ENCODE measurements at regions not wholly inside any gene's neighbourhood (a gene's known extent, or its start where the extent isn't known, plus 50 kb on each side); places are given as distances from the start of the nearest gene placed in this dataset.

DNA sequence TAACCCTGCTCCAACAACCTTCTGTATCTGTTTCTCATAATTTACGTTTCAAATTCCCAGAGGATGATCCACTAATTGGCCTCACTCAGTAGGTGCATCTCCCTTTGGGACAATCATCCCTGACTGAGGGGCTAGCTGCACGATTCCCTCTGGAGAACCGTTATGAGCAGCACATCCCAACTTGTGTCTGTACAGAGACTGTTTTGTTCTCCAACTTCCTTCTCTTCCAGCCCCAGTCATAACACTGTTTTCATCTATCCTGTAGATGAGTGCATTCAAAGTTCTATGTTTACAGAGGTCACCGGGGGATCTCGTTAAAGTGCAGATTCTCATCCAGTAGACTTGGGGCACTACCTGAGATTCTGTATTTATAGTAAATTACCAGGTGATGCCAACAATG is 187.2 kb downstream of the REEP3 start:
- DNase-seq (ENCODE audit: low read depth) = no peak

DNA sequence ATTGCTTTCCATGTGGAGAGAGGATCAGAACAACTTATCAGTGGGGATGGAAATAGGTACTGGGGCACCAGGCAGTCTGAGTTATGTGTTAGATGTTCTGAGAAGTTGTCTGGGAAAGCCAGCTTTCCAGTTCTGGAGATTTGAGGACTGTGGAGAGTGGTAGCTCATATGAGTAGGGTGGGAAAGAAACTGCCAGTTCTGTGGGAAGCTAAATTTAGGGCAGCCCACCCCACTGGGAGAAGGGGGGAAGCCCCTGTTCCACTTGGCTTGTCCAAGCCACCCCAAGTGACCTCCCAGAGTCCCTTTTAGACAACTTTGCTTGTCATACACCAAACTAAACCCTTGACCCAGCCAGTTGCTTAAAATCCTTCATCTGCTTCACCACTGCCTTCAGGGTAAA is 189.5 kb downstream of the REEP3 start:
- DNase-seq (ENCODE audit: low read depth) = no peak

DNA sequence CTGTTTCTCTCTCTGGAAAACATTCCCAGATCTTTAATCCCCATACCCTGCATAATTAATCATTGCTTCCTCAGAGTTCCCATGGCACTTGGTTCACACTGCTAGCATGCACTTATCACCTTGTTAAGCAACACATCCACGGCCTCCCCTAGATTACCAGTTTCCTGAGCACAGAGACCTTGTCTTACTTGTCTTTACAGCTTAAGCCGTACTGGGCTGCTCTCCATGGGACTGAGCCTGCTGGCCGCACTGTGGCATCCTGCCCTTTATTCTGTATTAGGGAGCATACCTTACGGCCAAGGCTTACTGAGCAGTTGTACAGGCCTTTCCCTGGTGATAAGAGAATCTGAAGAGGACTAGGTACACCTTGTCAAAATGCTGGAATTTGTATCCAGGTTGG is 190.2 kb downstream of the REEP3 start:
- DNase-seq (ENCODE audit: low read depth) = no peak

DNA sequence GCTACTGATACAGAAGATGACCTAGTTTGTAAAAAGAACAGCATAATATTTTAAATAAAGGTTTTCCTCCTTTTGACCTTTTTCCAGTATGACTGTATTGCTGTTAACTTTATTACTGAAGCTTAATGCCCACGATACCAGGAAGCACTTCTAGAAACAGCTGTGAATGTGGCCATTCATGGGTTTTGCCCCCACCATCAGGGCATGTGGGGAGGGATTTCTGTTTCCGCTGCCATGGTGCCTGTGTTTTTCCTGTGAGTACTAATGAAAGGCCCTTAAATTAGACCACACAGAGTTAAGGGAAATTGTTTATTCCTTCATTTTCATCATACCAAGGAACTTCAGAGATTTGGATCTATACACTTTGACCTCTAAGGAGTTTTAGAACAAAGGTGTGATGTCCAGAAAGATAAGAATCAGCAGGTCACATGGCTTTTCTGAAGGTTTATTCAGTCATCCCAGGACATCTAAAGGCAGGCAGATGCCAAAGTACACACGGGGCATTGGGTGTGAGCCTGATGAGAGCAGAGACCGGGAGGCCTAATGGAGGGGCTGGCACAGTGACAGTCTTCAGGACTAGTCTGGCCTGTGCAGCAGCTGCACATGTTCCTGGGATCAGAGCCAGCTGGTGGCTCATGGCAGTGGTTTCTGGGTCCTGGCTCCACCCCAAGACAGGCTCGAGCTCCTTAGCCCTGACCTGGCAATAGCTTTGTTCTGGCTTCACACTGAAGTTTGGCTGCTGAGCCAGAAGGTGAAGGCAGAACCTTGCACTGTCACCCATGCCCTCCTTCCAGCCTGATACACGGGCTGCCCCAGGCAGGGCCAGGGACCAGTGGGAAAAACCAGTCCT is 190.9 kb downstream of the REEP3 start:
- DNase-seq (ENCODE audit: low read depth) = no peak

DNA sequence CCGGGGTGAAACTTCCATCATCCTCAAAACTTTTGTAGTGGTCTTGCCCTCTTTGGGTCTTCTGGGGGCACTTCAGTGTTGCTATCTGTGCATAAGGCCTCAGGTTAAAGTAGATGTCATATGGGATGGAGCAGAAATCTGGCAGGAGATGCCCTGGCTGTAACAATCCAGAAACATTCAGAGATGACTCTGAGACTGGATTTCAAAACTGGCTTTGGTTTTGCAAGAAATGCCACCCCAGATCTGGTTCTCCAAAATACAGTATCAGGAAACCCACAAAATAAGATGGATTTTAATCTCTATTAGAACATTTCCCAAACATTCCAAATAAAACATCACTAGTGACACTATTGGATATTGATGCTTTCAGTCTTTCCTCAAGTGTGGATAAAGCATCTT is 191.5 kb downstream of the REEP3 start:
- DNase-seq (ENCODE audit: low read depth) = no peak

DNA sequence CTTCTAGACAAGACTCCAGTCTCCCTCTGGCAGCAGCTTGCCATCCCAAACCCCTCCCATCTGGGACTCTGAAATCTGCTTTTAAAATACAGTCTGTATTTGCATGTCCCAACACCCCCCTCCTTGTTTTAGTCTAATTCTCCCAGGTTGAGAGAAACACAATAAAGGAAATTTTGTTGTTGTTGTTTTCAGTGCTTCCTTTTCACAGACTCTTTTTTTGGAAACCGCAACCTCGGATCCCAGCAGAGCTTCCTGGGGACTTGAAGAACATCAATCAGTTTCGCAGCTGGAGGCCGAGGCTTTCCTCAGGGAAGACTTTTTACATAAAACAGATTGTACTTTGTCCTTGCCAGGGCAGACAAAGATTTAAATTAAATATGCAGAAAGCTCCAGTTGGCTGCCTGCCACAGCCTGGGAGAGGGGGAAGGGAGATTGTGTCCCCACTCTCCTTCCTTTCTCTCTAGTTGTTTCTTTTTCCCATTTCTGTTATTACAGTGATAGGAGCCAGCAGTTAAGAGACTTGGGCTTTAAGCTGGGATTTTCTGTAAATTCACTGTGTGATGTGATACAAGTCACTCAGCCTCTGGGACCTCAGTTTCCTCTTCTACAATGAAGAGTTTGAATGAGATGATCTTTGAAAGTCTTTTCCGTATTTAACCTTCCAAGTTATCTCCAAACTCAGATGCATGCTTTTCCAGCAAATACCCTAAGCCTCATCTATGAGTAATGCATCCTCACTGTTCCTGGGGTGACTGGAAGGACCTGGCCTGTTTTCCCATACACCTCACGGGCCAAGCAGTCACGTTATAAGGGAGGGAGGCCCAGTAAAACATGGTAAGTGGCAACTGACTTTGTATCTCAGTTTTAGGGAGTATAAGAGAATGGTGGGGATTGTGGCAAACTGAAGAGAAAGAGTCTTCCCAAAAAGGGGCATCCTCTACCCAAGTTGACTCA is 192.3 kb downstream of the REEP3 start:
- DNase-seq (ENCODE audit: low read depth) = peak; percentile 82

DNA sequence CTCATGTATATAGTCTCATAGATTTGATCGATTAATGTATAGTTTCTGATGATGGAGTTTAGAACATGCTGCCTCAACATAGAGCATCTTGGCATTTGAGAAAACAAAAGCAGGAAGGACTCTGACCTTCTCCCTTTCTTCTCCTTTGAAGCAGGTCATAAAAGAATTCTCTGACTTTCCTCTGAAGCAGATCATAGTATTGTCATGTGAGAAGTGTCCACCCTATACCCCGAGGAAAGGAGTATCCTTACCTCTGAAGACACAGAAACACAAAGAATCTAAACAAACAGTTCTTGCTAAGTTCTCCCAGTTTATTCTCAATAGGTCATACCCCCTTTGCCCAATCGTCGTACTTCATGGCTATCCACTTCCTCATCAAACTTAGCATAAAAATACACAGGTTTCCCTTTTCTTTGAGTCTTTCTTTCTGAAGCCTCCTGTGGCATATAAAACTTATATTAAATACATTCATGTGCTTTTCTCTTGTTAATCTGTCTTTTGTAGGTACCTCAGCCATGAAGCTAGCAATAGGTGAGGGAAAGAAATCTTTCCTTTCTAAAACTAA is 194.9 kb downstream of the REEP3 start:
- DNase-seq (ENCODE audit: low read depth) = no peak

DNA sequence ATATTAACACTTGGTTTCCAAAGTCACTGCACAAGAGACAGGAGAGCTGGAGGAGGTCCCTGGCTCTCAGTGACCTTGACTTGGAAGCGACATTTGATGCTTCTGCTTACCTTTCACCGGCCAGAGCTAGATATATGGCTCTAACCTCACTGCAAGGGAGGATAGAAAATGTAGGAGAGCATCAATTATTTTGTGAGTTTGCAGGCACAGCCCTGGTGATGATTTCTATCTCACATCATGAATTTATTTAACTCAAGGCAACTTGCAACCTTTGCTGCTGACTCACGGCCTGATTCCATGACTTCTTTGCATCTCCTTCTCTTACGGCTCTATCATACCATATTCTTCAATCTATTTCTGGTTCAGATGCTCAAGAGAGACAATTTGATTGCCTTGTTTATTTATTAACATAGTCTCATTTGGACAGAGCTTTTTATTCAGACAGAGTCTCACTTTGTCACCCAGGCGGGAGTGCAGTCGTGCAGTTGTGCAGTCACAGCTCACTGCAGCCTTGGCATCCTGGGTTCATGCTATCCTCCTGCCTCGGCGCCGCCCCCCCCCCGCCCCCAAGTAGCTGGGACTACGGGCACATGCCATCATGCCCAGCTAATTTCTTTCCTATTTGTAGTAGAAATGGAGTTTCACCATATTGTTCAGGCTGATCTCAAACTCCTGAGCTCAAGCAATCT is 196.0 kb downstream of the REEP3 start:
- DNase-seq (ENCODE audit: low read depth) = no peak

DNA sequence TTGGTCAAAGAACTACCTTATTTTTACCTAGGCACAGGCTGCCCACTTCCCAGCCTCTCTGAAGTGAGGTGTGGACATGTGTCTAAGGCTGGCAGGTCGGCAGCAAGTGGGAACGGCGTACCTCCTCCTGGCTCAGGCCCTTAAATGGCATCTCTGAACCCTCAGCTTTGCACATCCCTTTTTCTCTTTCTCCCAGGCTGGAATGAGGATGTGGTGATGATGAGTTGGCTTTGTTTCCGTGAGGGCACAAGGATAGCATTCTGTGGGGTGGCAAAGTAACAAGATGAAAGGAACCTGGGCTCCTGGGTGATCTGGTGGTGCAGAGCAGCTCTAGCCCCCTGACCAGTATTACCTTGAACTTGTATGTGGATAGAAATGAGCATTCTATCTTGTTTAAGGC is 196.8 kb downstream of the REEP3 start:
- DNase-seq (ENCODE audit: low read depth) = no peak

DNA sequence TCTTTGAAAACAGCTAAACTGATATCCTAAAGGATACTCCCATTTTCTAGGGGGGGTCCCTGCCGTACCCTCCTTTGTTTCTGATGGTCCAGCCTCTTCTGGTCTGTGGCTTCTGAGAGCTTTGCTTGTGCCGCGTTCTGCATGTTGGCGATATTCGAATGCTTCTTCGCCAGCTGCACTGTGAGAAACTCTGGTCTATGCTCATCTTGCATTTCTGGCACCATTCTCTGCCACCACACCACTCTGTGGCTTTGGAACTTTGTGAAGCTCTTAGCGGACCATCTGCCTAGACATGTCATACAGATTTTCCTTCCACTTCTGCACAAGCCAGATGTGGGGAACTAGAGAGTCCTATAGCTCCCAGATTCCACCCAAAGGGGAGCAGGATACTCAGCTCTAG is 197.2 kb downstream of the REEP3 start:
- no peak for DNase-seq (ENCODE audit: low read depth)

DNA sequence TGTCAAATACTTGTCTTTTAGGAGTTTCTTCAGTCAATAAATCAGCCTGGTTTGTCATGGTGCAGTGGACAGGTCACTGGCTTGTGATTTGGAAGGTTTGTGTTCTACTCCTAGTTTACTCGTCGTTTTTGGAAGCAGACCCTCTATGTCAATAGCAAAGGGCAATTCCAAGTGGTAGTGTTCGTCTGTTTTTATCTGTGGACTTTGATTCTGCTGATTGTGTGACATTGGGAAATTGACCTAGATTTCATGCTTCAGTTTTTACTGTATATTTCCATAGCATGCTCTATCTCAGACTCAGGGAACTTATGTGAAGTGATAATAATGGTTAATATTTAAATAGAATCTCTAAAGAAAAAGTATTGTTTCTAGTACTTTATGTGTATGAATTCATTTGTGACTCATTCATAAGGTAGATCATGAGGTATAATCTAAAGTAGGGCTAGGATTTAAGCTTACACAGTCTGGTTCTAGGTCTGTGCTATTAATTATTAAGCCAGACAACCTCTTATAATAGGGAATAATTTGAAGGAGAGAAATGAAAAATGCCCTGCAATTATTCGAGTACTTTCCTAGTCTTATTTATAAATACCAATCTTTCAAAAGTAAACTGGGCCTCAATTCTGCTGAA is 198.1 kb downstream of the REEP3 start:
- no peak for DNase-seq (ENCODE audit: low read depth)

DNA sequence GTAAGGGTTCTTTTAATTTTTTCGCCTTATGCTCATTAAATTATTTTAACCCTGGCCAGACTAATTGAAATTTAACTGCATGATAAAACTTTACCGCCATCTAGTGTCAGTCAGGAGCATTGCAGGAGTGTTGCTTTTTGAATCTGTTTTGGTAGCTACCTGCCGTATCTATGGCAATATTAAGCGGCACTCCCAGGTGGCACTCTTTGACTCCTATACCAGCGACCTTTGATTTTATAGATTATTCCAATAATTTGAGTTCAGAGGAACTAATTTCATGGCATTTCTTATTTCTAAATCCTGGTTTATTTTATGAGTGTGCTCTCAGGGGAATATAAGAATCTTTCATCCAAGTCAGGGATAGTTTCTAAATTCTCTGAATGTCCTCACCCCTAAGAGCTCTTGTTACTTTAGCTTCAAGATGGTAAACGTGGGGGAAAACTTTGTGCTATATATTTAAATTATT is 198.9 kb downstream of the REEP3 start:
- no peak for DNase-seq (ENCODE audit: low read depth)

DNA sequence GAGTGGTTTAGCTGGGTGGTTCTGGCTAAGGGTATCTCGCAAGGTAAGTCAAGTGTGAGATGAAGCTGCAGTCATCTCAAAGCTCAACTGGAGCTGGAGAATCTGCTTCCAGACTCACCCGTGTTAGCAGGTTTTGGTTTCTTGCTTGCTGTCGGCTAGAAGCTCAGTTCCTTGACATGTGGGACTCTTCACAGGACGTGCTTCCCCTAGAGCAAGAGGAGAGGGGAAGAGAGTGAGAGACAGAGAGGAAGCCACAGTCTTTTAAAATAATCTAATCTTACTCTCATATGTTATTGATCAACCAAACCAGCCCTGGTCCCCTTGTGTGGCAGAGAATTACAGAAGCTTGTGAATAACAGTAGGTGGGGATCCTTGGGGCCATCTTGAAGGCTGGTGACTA is 199.5 kb downstream of the REEP3 start:
- DNase-seq (ENCODE audit: low read depth) = no peak

DNA sequence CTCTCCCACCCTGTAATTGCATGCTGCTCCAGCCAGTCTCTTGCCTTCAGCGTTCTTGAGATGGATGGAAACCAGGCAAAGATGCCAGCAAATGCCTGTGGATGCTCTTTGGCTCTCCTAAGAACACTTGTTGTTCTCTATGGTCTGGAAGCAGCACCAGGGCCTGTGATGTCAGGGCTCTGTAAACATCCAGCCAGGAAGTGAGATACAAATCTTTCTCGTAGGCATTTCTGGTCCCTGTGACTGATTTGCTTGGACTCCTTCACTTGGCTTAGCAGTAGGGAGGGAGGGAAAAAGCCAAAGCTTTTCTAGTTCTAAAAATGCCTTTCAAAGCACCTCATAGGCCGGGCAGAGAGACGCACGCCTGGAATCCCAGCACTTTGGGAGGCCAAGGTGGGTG is 201.3 kb downstream of the REEP3 start:
- DNase-seq (ENCODE audit: low read depth) = no peak

DNA sequence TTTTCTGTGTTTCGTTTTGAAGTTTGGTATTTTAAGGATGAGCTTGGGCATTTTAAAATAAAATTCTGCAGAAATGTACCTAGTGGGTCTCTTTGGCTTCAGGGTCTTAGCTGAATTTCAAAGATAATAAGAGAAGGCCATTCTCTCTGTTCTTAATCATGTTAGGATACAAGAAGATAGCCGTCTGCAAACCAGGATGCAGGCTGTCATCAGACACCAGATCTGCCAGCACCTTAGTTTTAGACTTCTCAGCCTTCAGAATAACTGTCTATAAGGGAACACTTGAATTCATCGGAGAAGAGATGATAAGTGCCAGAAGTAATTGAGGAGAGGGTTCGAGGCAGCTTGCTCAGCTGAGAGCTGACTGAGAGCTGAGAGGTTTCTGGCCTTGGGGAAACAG is 202.1 kb downstream of the REEP3 start:
- no peak for DNase-seq (ENCODE audit: low read depth)

DNA sequence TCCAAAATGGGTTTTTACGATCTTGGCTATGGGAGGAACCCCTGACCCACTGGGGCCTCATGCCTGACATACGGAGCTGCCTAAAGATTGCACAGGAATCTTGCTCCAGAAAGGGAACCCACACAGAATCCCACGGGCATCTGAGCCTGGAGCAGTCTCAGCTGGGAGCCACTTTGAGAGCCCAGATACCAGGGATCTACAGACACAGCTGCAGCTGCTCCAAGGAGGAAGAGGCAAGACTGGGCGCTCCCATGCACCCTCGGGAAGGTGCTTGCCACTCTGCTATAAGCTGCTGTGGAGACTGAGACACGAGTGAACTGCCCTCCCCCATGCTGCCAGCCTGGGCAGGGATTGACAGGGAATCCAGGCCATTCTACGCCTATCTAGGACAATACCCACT is 202.5 kb downstream of the REEP3 start:
- no peak for DNase-seq (ENCODE audit: low read depth)

DNA sequence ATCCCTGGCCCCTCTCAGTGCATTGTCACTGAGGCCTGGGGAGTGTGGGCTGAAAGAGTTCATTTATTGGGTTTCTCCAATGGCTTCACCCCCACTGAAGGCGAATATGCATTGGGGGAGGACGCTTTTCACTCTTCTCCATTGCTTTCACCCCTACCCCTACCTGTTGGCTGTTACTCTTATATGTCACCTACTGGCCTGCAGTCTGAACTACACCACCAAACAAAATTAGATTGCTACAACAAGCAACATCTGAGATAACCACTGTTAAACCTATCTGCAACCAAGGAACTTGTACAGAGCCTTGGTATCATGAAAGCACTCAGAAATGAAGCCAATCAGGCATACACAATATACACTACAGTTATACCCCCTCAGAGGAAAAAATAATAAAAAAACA is 203.7 kb downstream of the REEP3 start:
- DNase-seq (ENCODE audit: low read depth) = no peak

DNA sequence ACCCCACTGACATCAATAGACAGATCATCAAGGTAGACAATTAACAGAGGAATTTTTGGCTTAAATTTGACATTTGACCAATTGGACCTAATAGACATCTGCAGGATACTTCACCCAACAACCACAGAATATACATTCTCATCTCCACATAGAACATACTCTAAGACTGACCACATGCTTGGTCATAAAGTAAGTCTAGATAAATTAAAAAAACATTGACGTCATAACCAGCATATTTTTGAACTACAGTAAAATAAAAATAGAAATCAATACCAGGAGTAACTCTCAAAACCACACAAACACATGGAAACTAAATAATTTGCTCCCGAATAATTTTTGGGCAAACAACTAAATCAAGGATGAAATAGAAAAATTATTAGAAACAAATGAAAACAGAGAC is 205.7 kb downstream of the REEP3 start:
- no peak for DNase-seq (ENCODE audit: low read depth)

DNA sequence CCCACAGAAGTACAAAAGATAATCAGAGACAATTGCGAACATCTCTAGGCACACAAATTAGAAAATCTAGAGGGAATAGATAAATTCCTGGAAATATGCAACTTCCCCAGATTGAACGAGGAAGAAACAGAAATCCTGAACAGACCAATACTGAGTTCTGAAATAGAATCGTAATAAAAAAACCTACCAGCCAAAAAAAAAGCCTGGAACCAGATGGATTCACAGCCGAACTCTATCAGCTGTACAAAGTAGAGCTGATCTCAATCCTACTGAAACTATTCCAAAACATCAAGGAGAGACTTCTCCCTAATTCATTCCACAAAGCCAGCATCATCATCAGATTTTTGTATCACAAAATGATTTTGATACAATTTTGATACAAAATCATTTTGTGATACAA is 206.4 kb downstream of the REEP3 start:
- no peak for DNase-seq (ENCODE audit: low read depth)

DNA sequence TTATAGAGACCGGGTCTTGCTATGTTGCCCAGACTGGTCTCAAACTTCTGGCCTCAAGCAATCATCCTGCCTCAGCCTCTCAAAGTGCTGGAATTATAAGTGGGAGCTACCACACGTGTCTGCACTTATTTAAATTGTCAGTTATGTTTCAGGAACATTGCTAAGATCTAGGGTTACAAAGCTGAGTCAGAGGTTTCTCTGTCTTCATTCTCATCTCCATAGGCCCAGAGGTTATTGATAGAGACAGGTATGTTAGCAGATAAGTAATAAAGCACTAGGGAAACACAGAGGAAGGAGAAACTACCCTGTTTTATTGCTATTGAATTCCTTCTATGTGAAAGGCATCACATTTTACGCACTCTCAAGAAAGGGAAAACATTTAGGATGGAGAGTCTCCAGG is 214.1 kb downstream of the REEP3 start:
- no peak for DNase-seq (ENCODE audit: low read depth)

DNA sequence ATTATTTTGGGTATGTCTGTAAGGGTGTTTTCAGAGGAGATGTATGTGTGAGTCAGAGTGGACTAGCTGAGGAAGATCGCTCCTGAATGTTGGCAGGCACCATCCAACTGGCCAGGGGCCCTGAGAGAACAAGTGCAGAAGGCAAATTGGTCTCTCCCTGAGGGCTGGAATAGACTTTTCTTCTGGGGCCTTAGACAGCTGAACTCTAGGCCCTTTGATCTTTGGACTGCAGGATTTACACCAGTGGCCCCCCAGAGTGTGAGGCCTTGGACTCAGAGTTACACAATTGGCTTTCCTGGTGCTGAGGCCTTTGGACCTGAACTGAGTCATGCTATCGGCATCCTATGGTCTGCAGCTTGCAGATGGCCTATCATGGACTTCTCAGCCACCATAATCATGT is 217.2 kb downstream of the REEP3 start:
- no peak for DNase-seq (ENCODE audit: low read depth)

All from forelimb muscle (tissue), 1 donor.